ENCODE measurements at regions not wholly inside any gene's neighbourhood (a gene's known extent, or its start where the extent isn't known, plus 50 kb on each side); places are given as distances from the start of the nearest gene placed in this dataset.
"Not testable (repeated sequence)": the region's sequence is repeated elsewhere in the genome, so short reads cannot be mapped to it uniquely, and the experiment has no call there.

DNA sequence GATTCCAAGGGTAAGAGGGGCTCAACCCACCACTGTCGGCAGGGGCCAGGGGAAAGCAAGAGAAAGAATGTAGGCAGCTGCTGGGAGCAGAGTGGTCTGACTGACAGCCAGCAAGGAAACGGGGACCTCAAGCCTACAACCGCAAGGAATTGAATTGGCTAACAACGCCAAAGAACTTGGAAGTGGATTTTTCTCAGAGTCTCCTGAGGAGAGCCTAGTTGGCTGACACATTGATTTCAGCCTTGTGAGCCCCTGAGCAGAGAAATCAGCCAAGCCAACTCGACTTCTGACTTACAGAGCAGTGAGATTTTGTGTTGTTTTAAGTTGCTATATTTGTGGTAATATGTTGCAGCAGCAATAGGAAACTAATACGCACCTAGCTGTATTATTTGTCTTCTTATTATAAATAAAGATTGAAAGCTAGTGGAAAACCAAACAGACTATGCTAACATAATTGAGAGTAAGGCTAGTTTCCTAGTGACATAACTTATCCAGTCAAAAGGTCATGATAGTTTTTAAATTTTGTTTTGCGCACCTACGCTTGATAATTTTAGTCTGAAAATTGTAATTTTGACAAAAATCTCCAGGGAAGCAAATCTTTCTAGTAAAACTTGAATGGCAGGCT, 145.8 kb upstream of the HCCS start:
- DNase-seq (ENCODE audit: low spot score) = no peak

DNA sequence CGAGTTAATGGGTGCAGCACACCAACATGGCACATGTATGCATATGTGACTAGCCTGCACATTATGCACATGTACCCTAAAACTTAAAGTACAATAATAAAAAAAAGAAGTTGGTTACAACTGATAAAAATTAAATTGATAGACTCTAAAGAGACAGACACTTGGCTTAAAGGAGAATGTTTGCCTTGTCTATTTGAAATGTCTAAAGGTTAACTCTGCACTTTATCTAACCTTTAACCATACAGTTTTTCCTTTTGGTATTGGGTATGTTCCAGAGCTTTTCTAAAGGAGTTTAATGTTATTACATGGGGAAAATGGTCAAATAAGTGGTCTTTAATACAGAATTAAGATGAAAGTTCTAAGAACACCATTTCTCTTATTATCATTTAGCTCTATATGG, 145.1 kb upstream of the HCCS start:
- no peak for DNase-seq (ENCODE audit: low spot score)

DNA sequence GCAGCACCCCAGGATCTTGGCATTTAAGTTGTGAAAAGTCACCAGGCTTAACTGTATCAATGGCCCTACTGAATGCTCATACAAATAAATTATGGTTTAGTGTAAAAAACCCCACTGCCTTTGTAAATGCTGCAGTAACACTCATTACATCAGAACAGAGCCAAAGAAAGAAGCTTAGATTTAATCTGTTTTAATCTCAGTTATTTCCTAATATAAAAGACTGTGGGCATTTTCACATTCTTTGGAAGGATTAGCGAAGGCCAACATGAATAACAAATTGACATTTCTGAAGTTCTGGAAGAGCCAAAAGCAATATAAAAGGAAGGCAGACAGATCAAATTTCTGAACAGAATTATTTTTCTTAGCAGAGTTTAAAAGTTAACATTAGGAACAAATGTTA, 140.0 kb upstream of the HCCS start:
- DNase-seq (ENCODE audit: low spot score) = no peak

DNA sequence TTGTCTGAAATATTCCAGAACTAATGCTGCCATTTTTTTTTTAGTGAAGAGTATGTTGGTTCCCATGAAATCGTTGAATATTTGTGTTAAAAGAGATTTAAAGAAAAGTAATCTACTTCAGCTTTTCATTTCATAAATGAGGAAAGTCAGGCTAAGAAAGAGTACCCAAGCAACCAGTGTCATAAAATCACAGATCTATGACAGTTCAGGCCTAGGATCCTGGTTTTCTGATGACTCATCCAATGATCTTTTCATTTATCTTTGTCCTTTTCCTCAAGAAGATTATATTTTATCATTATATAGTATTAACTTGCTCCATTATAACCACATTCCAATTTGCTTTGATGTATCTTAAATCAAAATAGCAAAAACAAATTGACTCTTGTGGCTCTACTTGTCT, 139.4 kb upstream of the HCCS start:
- no peak for DNase-seq (ENCODE audit: low spot score)

DNA sequence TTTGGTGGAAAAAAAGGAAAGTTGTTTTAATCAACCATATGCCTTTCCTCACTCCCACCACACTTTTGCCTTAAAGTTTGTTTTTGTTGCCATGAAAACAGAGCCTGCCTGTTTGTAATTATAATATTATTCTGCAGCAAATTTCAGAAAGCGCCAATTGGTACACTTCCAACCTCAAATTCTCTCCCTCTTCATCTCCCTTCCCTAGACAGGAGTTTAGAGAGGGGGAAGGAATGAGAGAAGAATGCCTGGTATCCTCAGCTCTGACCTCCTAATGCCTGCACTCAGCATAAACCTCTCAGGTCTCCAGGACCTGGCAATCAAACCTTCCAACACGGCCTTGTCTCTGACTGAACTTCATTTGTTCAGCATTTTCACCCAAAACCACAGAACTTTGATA, 138.4 kb upstream of the HCCS start:
- DNase-seq (ENCODE audit: low spot score) = no peak

DNA sequence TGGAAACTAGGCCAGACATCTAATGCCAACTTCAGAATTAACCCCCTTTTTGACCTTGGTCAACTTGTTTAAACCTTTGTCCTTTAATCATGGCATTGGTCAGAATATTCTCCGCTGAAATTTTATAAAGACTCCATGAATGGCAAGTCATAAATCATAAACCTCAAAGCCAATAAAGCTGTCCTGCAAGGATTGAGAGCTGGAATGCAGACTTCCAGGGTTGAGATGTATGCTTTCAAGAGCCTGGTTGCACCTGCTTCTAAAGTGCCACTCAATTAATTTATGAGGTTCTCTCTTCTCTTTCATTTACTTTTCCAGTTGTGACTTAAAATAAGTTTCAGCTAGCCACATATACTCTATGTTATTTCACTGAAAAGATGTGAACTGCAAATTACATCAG, 136.2 kb upstream of the HCCS start:
- DNase-seq (ENCODE audit: low spot score) = no peak

DNA sequence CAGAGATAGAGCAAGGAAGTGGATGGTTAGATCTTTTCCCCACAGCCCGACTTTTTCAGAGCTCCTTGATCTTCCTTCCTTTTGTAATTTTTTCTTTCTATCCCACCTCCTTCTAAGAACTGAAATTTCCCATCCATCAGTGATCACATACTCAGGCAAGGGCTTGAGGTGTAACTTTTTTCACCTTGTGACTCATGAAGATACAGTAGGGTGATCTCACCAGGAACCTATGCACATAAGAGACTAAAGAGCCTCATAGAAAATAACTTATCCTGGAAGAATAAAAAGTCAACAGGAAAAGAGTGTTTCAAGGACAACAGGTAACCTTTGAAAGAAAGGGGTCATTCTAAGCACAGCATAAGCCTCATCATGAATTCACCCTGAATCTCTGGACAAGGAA, 131.2 kb upstream of the HCCS start:
- no peak for DNase-seq (ENCODE audit: low spot score)

DNA sequence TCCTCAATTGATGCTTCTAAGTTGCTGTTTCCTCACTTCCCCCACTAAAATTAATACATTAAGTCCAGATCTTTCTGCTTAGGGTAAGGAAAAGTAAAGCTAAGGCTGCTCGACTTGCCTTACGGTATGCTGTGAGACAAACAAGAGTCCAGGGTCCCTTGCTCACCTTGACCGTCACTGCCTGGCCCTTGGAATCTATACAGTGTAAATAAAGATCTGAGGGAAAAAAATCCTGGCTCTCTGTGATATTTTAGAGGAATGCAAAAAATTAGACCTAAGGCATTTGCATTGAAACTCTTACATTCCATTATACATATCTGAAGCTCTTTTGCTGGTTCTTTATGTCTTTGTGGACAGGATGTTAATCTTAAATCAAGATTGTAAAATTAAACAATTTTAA, 129.6 kb upstream of the HCCS start:
- no peak for DNase-seq (ENCODE audit: low spot score)

DNA sequence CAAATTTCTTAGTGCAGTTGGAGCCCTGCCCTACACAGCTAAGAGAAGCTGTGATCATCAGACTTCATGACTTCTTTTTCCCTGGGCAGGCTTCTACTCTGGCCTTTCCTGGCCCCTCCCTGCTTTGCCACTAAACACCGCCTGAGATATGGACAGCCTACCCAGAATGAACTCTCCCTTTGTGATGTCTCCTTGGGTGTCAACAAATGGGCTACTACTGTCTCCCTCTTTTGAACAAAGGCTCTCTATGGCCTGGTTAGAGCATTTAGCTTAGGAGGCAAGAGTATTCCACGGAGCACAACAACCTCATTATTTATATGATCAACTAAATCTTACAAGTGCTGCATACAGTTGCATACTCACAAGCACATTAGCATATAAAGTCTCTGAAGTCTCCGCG, 127.6 kb upstream of the HCCS start:
- peak; percentile 84 for DNase-seq (ENCODE audit: low spot score)

DNA sequence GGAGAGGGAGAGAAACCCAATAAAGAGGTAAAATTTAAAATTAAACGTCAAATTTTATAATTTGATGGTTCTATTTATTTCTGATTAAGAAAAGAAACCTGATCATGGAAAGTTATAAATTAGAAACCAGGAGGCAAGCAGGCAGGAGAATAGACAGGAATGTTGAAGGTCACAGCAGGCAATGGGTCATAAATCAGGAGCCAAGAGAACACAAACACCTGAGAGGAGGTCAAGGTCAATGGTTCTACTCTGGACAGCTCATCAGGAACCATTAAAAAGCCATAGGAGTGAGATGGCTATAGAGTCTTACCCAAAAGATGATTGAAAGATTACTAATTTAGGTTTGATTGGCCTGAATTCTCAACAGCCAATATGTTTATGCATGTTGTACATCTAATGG, 126.9 kb upstream of the HCCS start:
- no peak for DNase-seq (ENCODE audit: low spot score)

DNA sequence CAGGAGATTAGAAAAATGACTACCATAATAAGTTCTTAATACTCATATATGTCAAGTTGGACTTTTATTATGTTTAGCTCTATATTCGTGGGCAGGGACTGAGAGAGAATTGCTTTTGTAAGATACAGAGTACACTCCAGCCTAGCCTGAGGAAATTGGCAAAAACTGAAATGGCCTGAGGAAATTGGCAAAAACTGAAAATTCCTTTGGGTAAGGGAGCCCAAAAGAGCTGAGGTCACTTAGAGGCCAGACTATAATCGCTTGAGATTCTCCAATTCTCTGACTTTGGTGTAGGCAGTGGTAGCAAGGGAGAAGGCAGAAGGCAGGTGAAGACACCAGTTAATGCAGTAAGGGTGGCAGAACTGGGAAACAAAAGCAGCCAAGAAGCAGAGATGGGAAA, 124.5 kb upstream of the HCCS start:
- DNase-seq (ENCODE audit: low spot score) = no peak

DNA sequence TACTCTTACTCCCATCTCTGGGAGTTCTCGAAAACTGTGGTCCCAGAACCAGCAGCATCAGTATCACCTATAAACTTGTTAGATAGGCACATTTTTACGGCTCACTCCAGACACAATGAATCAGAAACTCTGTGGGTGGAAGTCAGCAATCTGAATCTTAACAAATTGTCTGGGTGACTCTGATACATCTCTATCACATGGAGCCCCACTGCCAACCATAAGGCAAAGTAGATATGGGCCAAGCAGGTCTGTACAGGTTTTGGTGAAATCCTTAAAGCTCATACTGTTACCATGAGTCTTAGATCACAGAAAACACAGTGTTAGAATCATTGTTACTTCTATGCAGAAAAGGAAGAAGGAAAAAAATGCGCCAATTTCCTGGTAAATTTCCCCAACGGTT, 122.5 kb upstream of the HCCS start:
- DNase-seq (ENCODE audit: low spot score) = no peak

DNA sequence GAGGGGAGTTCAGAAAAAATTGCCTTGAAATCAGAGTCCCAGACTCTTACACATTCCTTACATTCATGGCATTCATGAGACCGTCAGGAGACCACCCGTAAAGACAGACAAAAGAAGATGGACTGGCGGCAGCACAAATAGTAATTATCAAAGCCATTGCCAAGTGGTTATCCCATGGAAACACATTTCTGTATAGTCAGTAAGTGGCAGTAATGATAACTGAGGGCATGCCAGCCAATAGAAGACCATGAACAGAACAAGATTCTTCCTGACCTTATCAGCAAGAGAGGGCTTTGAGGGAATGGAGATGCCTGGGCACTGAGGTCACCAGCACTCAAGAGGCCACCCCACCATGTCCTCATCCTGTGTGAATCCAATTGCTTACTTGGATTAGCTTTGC, 121.7 kb upstream of the HCCS start:
- no peak for DNase-seq (ENCODE audit: low spot score)

DNA sequence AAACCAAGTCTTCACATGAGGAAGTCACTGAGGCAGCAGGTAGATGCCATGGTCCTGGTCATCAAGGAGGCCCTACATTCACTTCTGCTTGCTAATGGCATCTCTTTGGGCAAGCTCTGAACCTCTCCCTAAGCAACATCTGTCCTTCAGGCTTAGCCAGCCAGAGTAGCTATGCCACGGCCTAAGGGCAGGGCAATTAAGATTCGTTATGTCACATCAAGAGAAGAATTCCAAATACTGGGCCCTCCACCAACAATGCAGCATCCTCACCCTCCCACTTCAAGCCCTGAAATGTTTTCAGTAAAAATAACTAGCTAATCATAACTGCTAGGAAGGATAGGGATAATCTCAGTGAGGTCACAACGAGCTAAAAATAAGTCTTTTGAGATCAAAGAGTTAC, 120.7 kb upstream of the HCCS start:
- no peak for DNase-seq (ENCODE audit: low spot score)

DNA sequence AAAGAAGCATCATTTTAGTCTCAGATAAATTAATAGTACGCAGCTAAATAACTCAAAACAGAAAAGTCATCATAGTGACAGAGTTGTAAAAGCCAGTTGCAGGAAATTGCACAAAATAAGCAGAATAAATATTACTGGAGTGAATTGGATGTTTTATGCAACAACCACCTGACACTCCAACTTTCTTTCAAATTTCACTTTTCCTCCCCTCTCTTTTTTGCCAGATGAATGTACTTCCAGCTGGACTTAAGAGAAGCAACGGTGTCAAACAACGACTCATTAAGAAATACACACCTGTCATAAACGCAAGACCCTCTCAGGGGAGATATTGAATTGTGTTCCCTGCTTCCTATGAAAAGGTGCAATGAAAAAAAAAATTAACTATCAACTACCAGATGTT, 120.2 kb upstream of the HCCS start:
- no peak for DNase-seq (ENCODE audit: low spot score)

DNA sequence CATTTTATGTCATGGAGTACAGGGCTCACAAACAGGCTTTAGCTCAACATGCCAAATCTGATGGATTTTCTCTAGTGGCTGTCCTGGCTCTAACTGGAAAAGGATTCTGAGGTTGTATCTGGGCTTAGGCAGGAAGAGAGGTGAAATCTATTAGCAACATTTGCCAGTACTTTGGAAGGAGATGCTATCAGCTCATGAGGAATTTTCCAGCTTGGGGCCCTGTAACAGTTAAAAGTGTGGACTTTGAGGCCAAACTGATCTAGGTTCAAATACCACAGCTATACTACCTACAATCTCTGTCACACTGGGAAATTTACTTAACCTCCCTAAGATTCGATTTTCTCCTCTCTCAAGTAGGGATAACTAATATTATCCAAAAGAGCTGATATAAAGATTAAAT, 119.0 kb upstream of the HCCS start:
- DNase-seq (ENCODE audit: low spot score) = no peak

DNA sequence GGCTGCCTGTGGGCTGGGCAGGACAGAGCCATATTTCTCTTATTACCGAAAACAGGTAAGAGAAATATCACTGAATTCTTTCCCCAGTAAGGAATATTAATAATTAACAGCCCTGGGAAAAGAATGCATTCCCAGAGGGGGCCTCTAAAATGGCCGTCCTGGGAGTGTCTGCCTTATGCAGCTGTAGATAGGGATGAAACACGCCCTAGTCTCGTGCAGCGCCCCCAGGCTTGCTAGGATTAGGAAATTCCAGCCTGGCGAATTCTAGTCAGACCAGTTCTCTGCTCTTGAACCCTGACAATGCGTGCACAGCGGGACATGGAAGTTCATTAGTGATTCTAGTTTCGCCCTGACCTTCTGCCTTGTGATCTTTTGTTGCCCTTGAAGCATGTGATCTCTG, 104.1 kb upstream of the HCCS start:
- not testable (repeated sequence) for DNase-seq (ENCODE audit: low spot score)

DNA sequence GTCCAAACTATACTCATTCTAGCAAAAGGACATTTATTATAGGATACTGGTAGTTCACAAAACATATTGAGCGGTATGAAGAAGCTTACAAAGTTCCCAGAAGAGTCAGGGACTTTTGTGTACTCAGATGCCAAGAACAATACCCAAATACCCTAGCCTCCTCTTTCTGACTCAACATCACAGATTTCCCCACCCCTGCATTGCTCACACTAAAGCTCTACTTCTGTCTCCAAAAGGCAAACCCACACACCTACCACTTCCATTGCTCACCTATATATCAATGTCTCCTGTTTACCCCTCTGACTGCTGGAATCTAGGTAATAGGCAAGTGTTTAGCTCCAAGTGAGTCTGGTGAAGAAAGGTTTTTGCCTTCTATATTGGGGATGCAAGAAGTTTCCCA, 100.7 kb upstream of the HCCS start:
- DNase-seq (ENCODE audit: low spot score) = no peak

DNA sequence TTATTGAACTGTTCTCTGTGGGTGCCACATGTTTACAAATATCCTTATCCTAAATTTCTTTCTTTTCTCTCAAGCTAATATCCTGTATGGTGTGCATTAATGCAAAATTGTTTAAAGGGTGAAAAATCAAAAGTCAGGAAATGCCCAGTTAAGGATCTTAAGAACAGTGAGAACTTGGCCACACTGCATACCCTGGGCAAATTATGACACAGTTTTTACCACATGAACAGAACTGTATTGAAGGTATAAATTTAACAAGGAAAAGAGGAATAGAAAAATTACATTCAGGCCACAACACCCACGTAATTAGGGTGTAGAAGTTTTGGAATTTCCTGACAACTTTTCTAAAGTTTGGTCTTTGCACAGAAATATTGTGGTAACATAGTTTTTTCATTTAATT, 94.4 kb upstream of the HCCS start:
- no peak for DNase-seq (ENCODE audit: low spot score)

DNA sequence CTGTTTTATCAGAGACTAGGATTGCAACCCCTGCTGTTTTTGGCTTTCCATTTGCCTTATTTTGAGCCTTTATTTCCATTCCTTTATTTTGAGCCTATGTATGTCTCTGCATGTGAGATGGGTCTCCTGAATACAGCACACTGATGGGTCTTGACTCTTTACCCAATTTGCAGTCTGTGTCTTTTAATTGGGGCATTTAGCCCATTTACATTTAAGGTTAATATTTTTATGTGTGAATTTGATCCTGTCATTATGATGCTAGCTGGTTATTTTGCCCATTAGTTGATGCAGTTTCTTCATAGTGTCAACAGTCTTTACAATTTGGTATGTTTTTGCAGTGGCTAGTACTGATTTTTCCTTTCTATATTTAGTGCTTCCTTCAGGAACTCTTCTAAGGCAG, 88.5 kb upstream of the HCCS start:
- DNase-seq (ENCODE audit: low spot score) = not testable (repeated sequence)

DNA sequence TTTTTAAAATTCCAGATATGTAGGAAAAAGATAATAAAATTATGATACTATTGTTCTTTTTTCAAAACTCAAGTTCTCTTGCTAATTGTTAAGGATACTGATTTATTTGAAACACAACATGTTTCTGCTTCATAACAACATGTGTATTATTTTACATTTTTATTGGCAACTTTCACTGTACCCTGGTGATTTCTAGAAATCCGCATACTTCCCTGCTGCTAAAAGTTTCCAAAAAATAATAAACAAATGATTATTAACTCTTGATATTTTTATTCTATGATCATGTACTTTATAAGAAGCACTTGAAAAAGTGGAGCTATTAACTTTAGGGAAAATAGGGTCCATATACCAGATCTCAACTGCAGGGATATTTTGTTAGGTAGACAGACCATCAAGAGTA, 71.2 kb upstream of the HCCS start:
- DNase-seq (ENCODE audit: low spot score) = no peak

DNA sequence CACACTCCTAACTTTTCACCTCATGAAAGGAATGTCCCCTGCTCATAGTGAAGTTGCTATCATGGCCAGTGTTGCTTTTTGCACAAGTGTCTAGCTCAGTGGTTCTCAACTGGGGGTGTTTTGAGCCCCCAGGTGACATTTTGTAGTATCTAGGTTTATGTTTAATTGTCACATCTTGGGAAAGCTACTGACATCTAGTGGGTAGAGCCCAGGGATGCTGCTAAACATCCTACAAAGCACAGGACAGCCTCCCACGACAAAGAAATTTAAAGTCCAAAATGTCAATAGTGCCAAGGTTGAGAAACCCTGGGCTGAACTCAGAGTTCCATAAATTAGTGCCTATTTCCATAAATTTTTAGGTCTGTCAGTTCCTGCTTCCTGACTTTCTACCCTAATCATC, 70.7 kb upstream of the HCCS start:
- DNase-seq (ENCODE audit: low spot score) = no peak

DNA sequence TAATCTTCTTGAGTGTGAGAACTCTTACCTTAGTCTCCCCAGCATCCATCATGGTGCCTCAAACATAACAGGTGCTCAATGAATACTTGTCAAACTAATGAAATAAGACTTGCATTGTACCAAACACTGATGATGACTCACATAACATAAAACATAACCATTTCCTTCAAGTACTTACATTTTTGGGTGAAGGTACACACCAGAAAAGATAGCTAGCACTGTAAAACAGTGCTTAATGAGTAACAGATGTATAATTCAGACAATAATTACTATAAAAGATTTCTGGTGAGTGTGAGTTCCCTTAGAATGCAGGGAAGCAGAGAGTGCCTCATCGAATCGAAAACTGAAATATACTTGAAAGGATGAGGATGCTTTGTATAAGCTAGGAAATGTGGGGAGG, 70.1 kb upstream of the HCCS start:
- DNase-seq (ENCODE audit: low spot score) = no peak

DNA sequence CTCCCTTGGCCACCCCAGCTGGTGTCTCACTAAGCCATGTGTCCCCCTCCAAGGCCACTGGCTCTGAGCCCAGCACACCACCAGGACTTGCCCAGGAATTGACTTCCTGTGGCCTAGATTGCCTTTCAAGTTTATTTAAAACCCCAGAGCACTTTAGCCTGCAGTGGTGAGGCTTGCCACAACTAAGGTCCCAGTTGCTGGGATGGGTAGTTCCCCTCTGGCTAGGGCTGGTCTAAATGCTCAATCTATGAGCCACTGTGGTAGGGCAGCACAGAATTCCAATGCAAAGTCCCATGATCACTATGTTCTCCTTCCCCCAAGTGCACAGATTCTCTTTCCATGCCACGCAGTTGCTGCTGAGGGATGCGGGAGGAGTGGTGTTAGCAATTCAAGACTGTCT, 61.1 kb upstream of the HCCS start:
- DNase-seq (ENCODE audit: low spot score) = no peak

DNA sequence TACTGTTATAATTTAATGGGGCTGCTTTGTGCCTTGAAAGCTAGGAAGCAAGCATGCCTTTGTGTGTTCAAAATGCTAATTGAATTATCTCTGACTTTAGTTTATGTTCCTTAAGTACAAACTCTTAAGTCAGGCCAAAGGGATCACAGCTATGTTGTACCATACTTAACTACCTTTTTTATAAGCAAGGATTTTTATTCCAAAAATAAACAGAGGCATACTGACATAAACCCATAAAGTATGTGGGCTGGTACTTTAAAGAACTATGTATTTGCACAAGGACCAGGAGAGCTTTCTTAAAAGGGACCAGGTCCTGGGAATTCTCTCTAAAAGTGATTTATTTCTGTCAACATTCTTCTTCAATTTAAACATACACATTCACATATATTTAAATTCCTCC, 57.8 kb upstream of the HCCS start:
- DNase-seq (ENCODE audit: low spot score) = no peak
